ENCODE measurements at regions not wholly inside any gene's neighbourhood (a gene's known extent, or its start where the extent isn't known, plus 50 kb on each side); places are given as distances from the start of the nearest gene placed in this dataset.

GRCh38 chr17:13784434-13785095 lies 182.8 kb upstream of the HS3ST3A1 start:
- TF ChIP-seq CTCF (IDR thresholded peaks at IDR 0.05; ENCODE audit: low read depth, low read length): no peak
- TF ChIP-seq EZH2phosphoT487 (IDR thresholded peaks at IDR 0.05; ENCODE audit: low read depth): no peak

All from OCI-LY3 (cell line).